ENCODE measurements at regions not wholly inside any gene's neighbourhood (a gene's known extent, or its start where the extent isn't known, plus 50 kb on each side); places are given as distances from the start of the nearest gene placed in this dataset.
"Not testable (repeated sequence)": the region's sequence is repeated elsewhere in the genome, so short reads cannot be mapped to it uniquely, and the experiment has no call there.

GRCh38 chr3:89932882-89933281, 825.5 kb downstream of the EPHA3 start:
- peaks cover 9% of the 10 kb centered on the region for H3K9me3 Mint-ChIP-seq
- H3K36me3 Mint-ChIP-seq (ENCODE audit: low read depth), result no peaks in the 10 kb centered on the region
- CTCF ChIA-PET, result no interaction called here
- no peak overlapping the region for H3K4me3 Mint-ChIP-seq
- no peak overlapping the region for H3K27ac Mint-ChIP-seq
- POLR2A ChIA-PET, result no interaction called here
- no peaks in the 10 kb centered on the region for H3K4me1 Mint-ChIP-seq
- DNase-seq, result no peak
- no peaks in the 10 kb centered on the region for H3K27me3 Mint-ChIP-seq

GRCh38 chr3:89944461-89944860, 837.0 kb downstream of the EPHA3 start:
- H3K4me3 Mint-ChIP-seq; H3K4me1 Mint-ChIP-seq; H3K27ac Mint-ChIP-seq; POLR2A ChIA-PET; CTCF ChIA-PET; DNase-seq; H3K36me3 Mint-ChIP-seq (ENCODE audit: low read depth); H3K27me3 Mint-ChIP-seq: not testable (repeated sequence)
- H3K9me3 Mint-ChIP-seq, result peaks cover 13% of the 10 kb centered on the region

GRCh38 chr3:89946884-89947283, 839.5 kb downstream of the EPHA3 start:
- H3K27me3 Mint-ChIP-seq, result no peaks in the 10 kb centered on the region
- ChIA-PET POLR2A (no interaction called here), CTCF (no interaction called here)
- no peaks in the 10 kb centered on the region for H3K4me1 Mint-ChIP-seq
- H3K4me3 Mint-ChIP-seq, result no peak overlapping the region
- H3K9me3 Mint-ChIP-seq, result peaks cover 11% of the 10 kb centered on the region
- H3K27ac Mint-ChIP-seq, result no peak overlapping the region
- H3K36me3 Mint-ChIP-seq (ENCODE audit: low read depth), result no peaks in the 10 kb centered on the region
- DNase-seq, result no peak

- H3K36me3 Mint-ChIP-seq (ENCODE audit: low read depth), result no peaks in the 10 kb centered on the region
- H3K9me3 Mint-ChIP-seq, result peaks cover 6% of the 10 kb centered on the region
- no peak overlapping the region for H3K27ac Mint-ChIP-seq
- ChIA-PET POLR2A (no interaction called here), CTCF (no interaction called here)
- H3K27me3 Mint-ChIP-seq, result no peaks in the 10 kb centered on the region
- H3K4me3 Mint-ChIP-seq, result no peak overlapping the region
- no peaks in the 10 kb centered on the region for H3K4me1 Mint-ChIP-seq
- no peak for DNase-seq
Measured at GRCh38 chr3:89947337-89947954, 840.0 kb downstream of the EPHA3 start.

GRCh38 chr3:89948008-89948407, 840.6 kb downstream of the EPHA3 start:
- ChIA-PET CTCF (no interaction called here), POLR2A (no interaction called here)
- Mint-ChIP-seq H3K4me3 (no peak overlapping the region), H3K27ac (no peak overlapping the region), H3K36me3 (ENCODE audit: low read depth) (no peaks in the 10 kb centered on the region), H3K9me3 (peaks cover 5% of the 10 kb centered on the region), H3K27me3 (no peaks in the 10 kb centered on the region), H3K4me1 (no peaks in the 10 kb centered on the region)
- no peak for DNase-seq

GRCh38 chr3:89950772-89951171, 843.4 kb downstream of the EPHA3 start:
- ChIA-PET CTCF (no interaction called here), POLR2A (no interaction called here)
- Mint-ChIP-seq H3K27ac (no peak overlapping the region), H3K4me1 (no peaks in the 10 kb centered on the region), H3K4me3 (no peak overlapping the region), H3K36me3 (ENCODE audit: low read depth) (no peaks in the 10 kb centered on the region), H3K9me3 (peaks cover 4% of the 10 kb centered on the region), H3K27me3 (no peaks in the 10 kb centered on the region)
- no peak for DNase-seq

GRCh38 chr3:89954137-89954536, 846.7 kb downstream of the EPHA3 start:
- Mint-ChIP-seq H3K27ac (no peak overlapping the region), H3K36me3 (ENCODE audit: low read depth) (no peaks in the 10 kb centered on the region), H3K27me3 (no peaks in the 10 kb centered on the region), H3K9me3 (peaks cover 2% of the 10 kb centered on the region), H3K4me3 (no peak overlapping the region), H3K4me1 (no peaks in the 10 kb centered on the region)
- DNase-seq, result no peak
- ChIA-PET POLR2A (no interaction called here), CTCF (no interaction called here)

GRCh38 chr3:89955156-89955555, 847.7 kb downstream of the EPHA3 start:
- no peaks in the 10 kb centered on the region for H3K36me3 Mint-ChIP-seq (ENCODE audit: low read depth)
- no peaks in the 10 kb centered on the region for H3K27me3 Mint-ChIP-seq
- ChIA-PET POLR2A (no interaction called here), CTCF (no interaction called here)
- peaks cover 2% of the 10 kb centered on the region for H3K9me3 Mint-ChIP-seq
- no peak overlapping the region for H3K27ac Mint-ChIP-seq
- no peak for DNase-seq
- H3K4me3 Mint-ChIP-seq, result no peak overlapping the region
- H3K4me1 Mint-ChIP-seq, result no peaks in the 10 kb centered on the region

GRCh38 chr3:89957451-89957850, 850.0 kb downstream of the EPHA3 start:
- peaks cover 2% of the 10 kb centered on the region for H3K9me3 Mint-ChIP-seq
- H3K4me1 Mint-ChIP-seq, result no peaks in the 10 kb centered on the region
- H3K4me3 Mint-ChIP-seq, result no peak overlapping the region
- no peak for DNase-seq
- ChIA-PET POLR2A (no interaction called here), CTCF (no interaction called here)
- no peaks in the 10 kb centered on the region for H3K27me3 Mint-ChIP-seq
- H3K36me3 Mint-ChIP-seq (ENCODE audit: low read depth), result no peaks in the 10 kb centered on the region
- H3K27ac Mint-ChIP-seq, result no peak overlapping the region

- H3K4me1 Mint-ChIP-seq; H3K27me3 Mint-ChIP-seq; H3K36me3 Mint-ChIP-seq (ENCODE audit: low read depth); H3K4me3 Mint-ChIP-seq; DNase-seq; H3K27ac Mint-ChIP-seq; POLR2A ChIA-PET; CTCF ChIA-PET; H3K9me3 Mint-ChIP-seq: not testable (repeated sequence)
Measured at GRCh38 chr3:89958163-89958562, 850.7 kb downstream of the EPHA3 start.

- H3K4me1 Mint-ChIP-seq, result no peaks in the 10 kb centered on the region
- no peak overlapping the region for H3K4me3 Mint-ChIP-seq
- POLR2A ChIA-PET, result no interaction called here
- no peak for DNase-seq
- H3K9me3 Mint-ChIP-seq, result peaks cover 14% of the 10 kb centered on the region
- no peaks in the 10 kb centered on the region for H3K27me3 Mint-ChIP-seq
- H3K27ac Mint-ChIP-seq, result no peak overlapping the region
- CTCF ChIA-PET, result no interaction called here
- H3K36me3 Mint-ChIP-seq (ENCODE audit: low read depth), result no peaks in the 10 kb centered on the region
Measured at GRCh38 chr3:89964347-89964746, 856.9 kb downstream of the EPHA3 start.

GRCh38 chr3:89966877-89967665, 859.6 kb downstream of the EPHA3 start:
- no peaks in the 10 kb centered on the region for H3K36me3 Mint-ChIP-seq (ENCODE audit: low read depth)
- no peaks in the 10 kb centered on the region for H3K4me1 Mint-ChIP-seq
- peaks cover 14% of the 10 kb centered on the region for H3K9me3 Mint-ChIP-seq
- CTCF ChIA-PET, result no interaction called here
- H3K27ac Mint-ChIP-seq, result no peak overlapping the region
- no peaks in the 10 kb centered on the region for H3K27me3 Mint-ChIP-seq
- no peak for DNase-seq
- no peak overlapping the region for H3K4me3 Mint-ChIP-seq
- POLR2A ChIA-PET, result no interaction called here

GRCh38 chr3:89971329-89971728, 863.9 kb downstream of the EPHA3 start:
- Mint-ChIP-seq H3K36me3 (ENCODE audit: low read depth) (no peaks in the 10 kb centered on the region), H3K27me3 (no peaks in the 10 kb centered on the region), H3K4me1 (no peaks in the 10 kb centered on the region), H3K4me3 (no peak overlapping the region), H3K9me3 (peaks cover 7% of the 10 kb centered on the region), H3K27ac (no peak overlapping the region)
- ChIA-PET CTCF (no interaction called here), POLR2A (no interaction called here)
- no peak for DNase-seq

- ChIA-PET CTCF (no interaction called here), POLR2A (no interaction called here)
- no peaks in the 10 kb centered on the region for H3K4me1 Mint-ChIP-seq
- H3K9me3 Mint-ChIP-seq, result no peaks in the 10 kb centered on the region
- DNase-seq, result no peak
- no peaks in the 10 kb centered on the region for H3K36me3 Mint-ChIP-seq (ENCODE audit: low read depth)
- no peaks in the 10 kb centered on the region for H3K27me3 Mint-ChIP-seq
- no peak overlapping the region for H3K27ac Mint-ChIP-seq
- H3K4me3 Mint-ChIP-seq, result no peak overlapping the region
Measured at GRCh38 chr3:89973156-89973555, 865.7 kb downstream of the EPHA3 start.
